ENCODE measurements at regions not wholly inside any gene's neighbourhood (a gene's known extent, or its start where the extent isn't known, plus 50 kb on each side); places are given as distances from the start of the nearest gene placed in this dataset.

- no peak overlapping the region for H2AFZ ChIP-seq (ENCODE audit: low read length)
- H4K20me1 ChIP-seq (ENCODE audit: insufficient read depth, low read length), result no peaks in the 10 kb centered on the region
- H3K27ac ChIP-seq (ENCODE audit: low read depth, low read length, poor library complexity, severe bottlenecking), result no peak overlapping the region
- no peak overlapping the region for H3K4me3 ChIP-seq (ENCODE audit: low read depth, low read length, poor library complexity, severe bottlenecking)
- H3K4me1 ChIP-seq (ENCODE audit: insufficient read depth, low read length, severe bottlenecking), result no peaks in the 10 kb centered on the region
- H3K36me3 ChIP-seq (ENCODE audit: insufficient read depth, low read length), result no peaks in the 10 kb centered on the region
- no peak overlapping the region for H3K9ac ChIP-seq (ENCODE audit: low read length)
- H3K79me2 ChIP-seq (ENCODE audit: insufficient read depth, low read length), result no peaks in the 10 kb centered on the region
- H3K9me3 ChIP-seq (ENCODE audit: low read length), result no peaks in the 10 kb centered on the region
- H3F3A ChIP-seq (ENCODE audit: insufficient read depth, low read length), result no peaks in the 10 kb centered on the region
- no peak for TF ChIP-seq EZH2 (IDR thresholded peaks at IDR 0.05; ENCODE audit: borderline replicate concordance, low read length)
- no peak for TF ChIP-seq CTCF (IDR thresholded peaks at IDR 0.05; ENCODE audit: low read length)
- H3K27me3 ChIP-seq (ENCODE audit: insufficient read depth, low read length), result no peaks in the 10 kb centered on the region
- H3K4me2 ChIP-seq (ENCODE audit: low read length), result no peak overlapping the region
- H3K9me2 ChIP-seq (ENCODE audit: low read depth, low read length), result no peaks in the 10 kb centered on the region
Observed at GRCh38 chr18:40832362-40832761, 1122.7 kb upstream of the PIK3C3 start.

- no peak overlapping the region for H2AFZ ChIP-seq (ENCODE audit: low read length)
- no peak for TF ChIP-seq EZH2 (IDR thresholded peaks at IDR 0.05; ENCODE audit: borderline replicate concordance, low read length)
- no peak for TF ChIP-seq CTCF (IDR thresholded peaks at IDR 0.05; ENCODE audit: low read length)
- H3K27me3 ChIP-seq (ENCODE audit: insufficient read depth, low read length), result no peaks in the 10 kb centered on the region
- H4K20me1 ChIP-seq (ENCODE audit: insufficient read depth, low read length), result no peaks in the 10 kb centered on the region
- no peaks in the 10 kb centered on the region for H3F3A ChIP-seq (ENCODE audit: insufficient read depth, low read length)
- no peak overlapping the region for H3K27ac ChIP-seq (ENCODE audit: low read depth, low read length, poor library complexity, severe bottlenecking)
- H3K9ac ChIP-seq (ENCODE audit: low read length), result no peak overlapping the region
- H3K36me3 ChIP-seq (ENCODE audit: insufficient read depth, low read length), result no peaks in the 10 kb centered on the region
- H3K4me3 ChIP-seq (ENCODE audit: low read depth, low read length, poor library complexity, severe bottlenecking), result no peak overlapping the region
- no peaks in the 10 kb centered on the region for H3K9me2 ChIP-seq (ENCODE audit: low read depth, low read length)
- no peaks in the 10 kb centered on the region for H3K79me2 ChIP-seq (ENCODE audit: insufficient read depth, low read length)
- no peak overlapping the region for H3K4me2 ChIP-seq (ENCODE audit: low read length)
- H3K4me1 ChIP-seq (ENCODE audit: insufficient read depth, low read length, severe bottlenecking), result no peaks in the 10 kb centered on the region
- H3K9me3 ChIP-seq (ENCODE audit: low read length), result no peaks in the 10 kb centered on the region
Observed at GRCh38 chr18:40824291-40824690, 1130.7 kb upstream of the PIK3C3 start.

- Histone ChIP-seq H3K4me1 (ENCODE audit: insufficient read depth, low read length, severe bottlenecking) (no peaks in the 10 kb centered on the region), H3K9ac (ENCODE audit: low read length) (no peak overlapping the region), H2AFZ (ENCODE audit: low read length) (no peak overlapping the region), H3K4me2 (ENCODE audit: low read length) (no peak overlapping the region), H3K79me2 (ENCODE audit: insufficient read depth, low read length) (no peaks in the 10 kb centered on the region), H3K36me3 (ENCODE audit: insufficient read depth, low read length) (no peaks in the 10 kb centered on the region), H4K20me1 (ENCODE audit: insufficient read depth, low read length) (no peaks in the 10 kb centered on the region), H3K9me3 (ENCODE audit: low read length) (no peaks in the 10 kb centered on the region), H3K27ac (ENCODE audit: low read depth, low read length, poor library complexity, severe bottlenecking) (no peak overlapping the region), H3K9me2 (ENCODE audit: low read depth, low read length) (no peaks in the 10 kb centered on the region), H3K27me3 (ENCODE audit: insufficient read depth, low read length) (no peaks in the 10 kb centered on the region), H3F3A (ENCODE audit: insufficient read depth, low read length) (no peaks in the 10 kb centered on the region), H3K4me3 (ENCODE audit: low read depth, low read length, poor library complexity, severe bottlenecking) (no peak overlapping the region)
- TF ChIP-seq CTCF (IDR thresholded peaks at IDR 0.05; ENCODE audit: low read length) (no peak), EZH2 (IDR thresholded peaks at IDR 0.05; ENCODE audit: borderline replicate concordance, low read length) (no peak)
Observed at GRCh38 chr18:40821596-40822243, 1133.3 kb upstream of the PIK3C3 start.
